Psoas muscle (tissue), 7 donors: ENCODE measurements at regions not wholly inside any gene's neighbourhood (a gene's known extent, or its start where the extent isn't known, plus 50 kb on each side); places are given as distances from the start of the nearest gene placed in this dataset.
"Not testable (repeated sequence)": the region's sequence is repeated elsewhere in the genome, so short reads cannot be mapped to it uniquely, and the experiment has no call there.

Experiments
- ATAC-seq, 4 donors: fragments of 200-7000 bp; cut with Tn5 transposase; one replicate each; pipeline ENCODE4 v1.9.1; 2020; ENCODE audit warnings: moderate library complexity in 3 of 4, mild to moderate bottlenecking in 2 of 4
- DNase-seq, 2 donors: peaks; one replicate each; pipeline ENCODE4 v3.0.0-alpha.2; 2020
- H3K27ac ChIP-seq: fragments of 200-600 bp; one replicate; pipeline ENCODE4 v1.8.0; 2022
- H3K27me3 ChIP-seq, 3 donors: fragments of 200-600 bp in 1 of 3; one replicate each; pipeline versions ENCODE4 v1.6.1 to v1.8.0; 2013 to 2022; ENCODE audit warnings: low read length in 2 of 3, mild to moderate bottlenecking in 2 of 3, moderate library complexity in 1 of 3; ENCODE audit not compliant: insufficient read depth in 3 of 3
- H3K36me3 ChIP-seq, 2 donors: fragments of 200-600 bp in 1 of 2; one replicate each; pipeline versions ENCODE4 v1.6.1 to v1.8.0; 2013 to 2022; ENCODE audit warnings: low read depth in 1 of 2, mild to moderate bottlenecking in 1 of 2, moderate library complexity in 1 of 2; ENCODE audit not compliant: insufficient read depth in 1 of 2
- H3K4me1 ChIP-seq: fragments of 200-600 bp; one replicate; pipeline ENCODE4 v1.8.0; 2022
- H3K4me3 ChIP-seq: fragments of 200-600 bp; one replicate; pipeline ENCODE4 v1.8.0; 2022; ENCODE audit warnings: mild to moderate bottlenecking
- H3K9me3 ChIP-seq: fragments of 200-600 bp; one replicate; pipeline ENCODE4 v1.8.0; 2022
- WGBS, 3 donors: extraction: QIAGEN DNeasy Blood & Tissue Kit; methylation state at CpG; one replicate each; pipeline versions ENCODE4 v1.1.6 to v1.1.7; 2013; 5-methylcytosine and 5-hydroxymethylcytosine counted together
- intact Hi-C, 2 donors: fragments of 100-400 bp; cut with DNase I; formaldehyde crosslinking; loops; one replicate each; pipeline versions ENCODE4 v1.11.0 to v1.14.2; 2022
- TF ChIP-seq, protein P1 (sequence below): fragments of 200-600 bp; IDR thresholded peaks from one replicate; pipeline ENCODE4 v1.8.0; 2022; ENCODE audit warnings: antibody characterized with exemption
- donor health status: healthy with polysubstance abuse.
- donor health status: DM: no; HTN: no; CAD: no; lungs with moderate emphysema.
- donor health status: Bipolar disorder and iron deficiency.
- donor health status: healthy.
- donor health status: DM: yes; HTN: yes; CAD: no.
- donor health status: DM: no; HTN: no; CAD: no.
- donor health status: DM: yes; HTN: yes; CAD: no.

DNA sequence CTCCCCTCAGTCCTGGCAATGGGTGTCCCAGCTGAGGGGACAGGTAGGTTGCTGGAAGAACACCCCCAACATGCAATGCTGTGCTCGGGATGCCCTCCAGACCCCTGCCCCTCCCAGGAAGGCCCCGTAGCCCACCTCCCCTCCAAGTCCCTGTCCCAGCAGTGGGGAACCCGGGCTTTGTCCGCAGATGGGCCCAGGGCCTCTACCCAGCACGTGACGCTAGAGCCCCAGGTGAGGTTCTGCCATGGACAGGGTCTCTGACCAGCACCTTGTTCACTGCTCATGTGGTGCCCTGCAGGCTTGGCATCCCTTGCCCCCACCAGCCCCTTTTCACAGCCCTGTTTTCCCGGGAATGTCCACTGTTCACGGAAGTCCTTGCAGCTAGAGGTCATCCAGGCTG lies 220.0 kb upstream of the SGCG start:
- no peak for DNase-seq
- 94 to 96% (median 94%) methylated on average over 8 of the region's 8 CpGs for WGBS, 3 donors
- ATAC-seq: no peak
- no peak overlapping the region for H3K27ac ChIP-seq
- H3K27me3 ChIP-seq: no peaks in the 10 kb centered on the region
- H3K4me3 ChIP-seq: no peak overlapping the region
- H3K9me3 ChIP-seq: no peaks in the 10 kb centered on the region
- no peaks in the 10 kb centered on the region for H3K36me3 ChIP-seq
- no peaks in the 10 kb centered on the region for H3K4me1 ChIP-seq
- TF ChIP-seq, protein P1, sequence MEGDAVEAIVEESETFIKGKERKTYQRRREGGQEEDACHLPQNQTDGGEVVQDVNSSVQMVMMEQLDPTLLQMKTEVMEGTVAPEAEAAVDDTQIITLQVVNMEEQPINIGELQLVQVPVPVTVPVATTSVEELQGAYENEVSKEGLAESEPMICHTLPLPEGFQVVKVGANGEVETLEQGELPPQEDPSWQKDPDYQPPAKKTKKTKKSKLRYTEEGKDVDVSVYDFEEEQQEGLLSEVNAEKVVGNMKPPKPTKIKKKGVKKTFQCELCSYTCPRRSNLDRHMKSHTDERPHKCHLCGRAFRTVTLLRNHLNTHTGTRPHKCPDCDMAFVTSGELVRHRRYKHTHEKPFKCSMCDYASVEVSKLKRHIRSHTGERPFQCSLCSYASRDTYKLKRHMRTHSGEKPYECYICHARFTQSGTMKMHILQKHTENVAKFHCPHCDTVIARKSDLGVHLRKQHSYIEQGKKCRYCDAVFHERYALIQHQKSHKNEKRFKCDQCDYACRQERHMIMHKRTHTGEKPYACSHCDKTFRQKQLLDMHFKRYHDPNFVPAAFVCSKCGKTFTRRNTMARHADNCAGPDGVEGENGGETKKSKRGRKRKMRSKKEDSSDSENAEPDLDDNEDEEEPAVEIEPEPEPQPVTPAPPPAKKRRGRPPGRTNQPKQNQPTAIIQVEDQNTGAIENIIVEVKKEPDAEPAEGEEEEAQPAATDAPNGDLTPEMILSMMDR: no peak
- intact Hi-C loops: no loop called here

DNA sequence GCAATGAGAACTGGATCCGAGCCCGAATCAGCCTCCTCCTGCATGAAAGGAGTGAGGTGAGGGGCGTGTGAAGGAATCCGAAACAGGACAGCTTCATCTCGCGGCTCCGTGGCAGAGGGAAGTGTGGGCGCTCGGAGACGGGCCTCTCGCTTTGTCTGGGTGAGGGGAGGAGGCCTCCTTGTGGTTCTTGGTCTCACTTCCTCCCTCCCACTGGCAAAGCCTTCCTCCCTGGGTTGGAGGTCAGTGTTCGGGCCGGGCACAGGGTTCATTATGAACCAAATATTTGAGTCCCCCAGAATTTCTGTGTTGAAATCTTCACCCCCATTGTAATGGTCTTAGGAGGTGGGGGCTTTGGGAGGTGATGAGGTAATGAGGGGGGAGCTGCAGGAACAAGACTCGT lies 219.4 kb upstream of the SGCG start:
- intact Hi-C loops, DNase-seq, H3K27ac ChIP-seq, H3K36me3 ChIP-seq, H3K9me3 ChIP-seq, H3K27me3 ChIP-seq, ATAC-seq, H3K4me3 ChIP-seq, H3K4me1 ChIP-seq: not testable (repeated sequence)
- 84 to 95% (median 93%) methylated on average over 9 to 10 of the region's 14 CpGs for WGBS, 3 donors

DNA sequence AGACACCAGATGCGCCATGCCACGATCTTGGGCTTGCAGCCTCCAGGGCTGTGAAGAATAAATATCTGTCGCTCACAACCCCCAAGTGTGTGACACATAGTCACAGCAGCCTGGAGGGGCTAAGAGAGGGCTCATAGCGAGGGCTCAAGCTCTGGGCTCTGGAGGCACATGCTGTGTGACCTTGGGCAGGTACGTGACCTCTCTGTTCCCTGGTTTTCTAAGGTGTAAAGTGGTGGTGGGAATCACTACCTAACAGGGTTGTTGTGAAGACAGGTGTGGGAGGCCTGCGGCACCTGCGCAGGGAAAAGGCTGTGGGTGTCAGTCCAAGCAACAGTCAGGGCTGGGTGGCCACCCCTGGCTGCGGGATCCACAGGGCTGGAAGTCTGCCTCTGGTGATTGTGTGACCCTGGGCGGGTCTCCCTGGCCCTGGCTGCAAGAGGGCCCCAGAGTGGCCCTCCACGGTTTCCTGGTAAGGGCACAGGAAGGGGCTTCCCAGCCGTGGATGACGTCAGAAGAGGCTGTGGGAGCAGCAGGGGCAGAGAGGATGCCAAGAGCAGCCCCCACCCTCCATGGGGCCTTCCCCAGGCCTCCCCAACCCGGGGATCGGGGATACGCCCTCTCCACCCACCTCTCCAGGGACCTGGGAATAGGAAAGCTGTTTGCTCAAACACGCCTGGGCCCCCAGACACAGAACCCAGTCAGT lies 218.8 kb upstream of the SGCG start:
- TF ChIP-seq, protein P1: no peak
- H3K4me1 ChIP-seq: no peaks in the 10 kb centered on the region
- no peak for ATAC-seq
- no peaks in the 10 kb centered on the region for H3K9me3 ChIP-seq
- no peak overlapping the region for H3K4me3 ChIP-seq
- H3K27ac ChIP-seq: no peak overlapping the region
- H3K27me3 ChIP-seq: no peaks in the 10 kb centered on the region
- no peaks in the 10 kb centered on the region for H3K36me3 ChIP-seq
- DNase-seq: no peak
- intact Hi-C loops: no loop called here
- WGBS, 3 donors: 72 to 76% (median 76%) methylated on average over 15 to 16 of the region's 16 CpGs

DNA sequence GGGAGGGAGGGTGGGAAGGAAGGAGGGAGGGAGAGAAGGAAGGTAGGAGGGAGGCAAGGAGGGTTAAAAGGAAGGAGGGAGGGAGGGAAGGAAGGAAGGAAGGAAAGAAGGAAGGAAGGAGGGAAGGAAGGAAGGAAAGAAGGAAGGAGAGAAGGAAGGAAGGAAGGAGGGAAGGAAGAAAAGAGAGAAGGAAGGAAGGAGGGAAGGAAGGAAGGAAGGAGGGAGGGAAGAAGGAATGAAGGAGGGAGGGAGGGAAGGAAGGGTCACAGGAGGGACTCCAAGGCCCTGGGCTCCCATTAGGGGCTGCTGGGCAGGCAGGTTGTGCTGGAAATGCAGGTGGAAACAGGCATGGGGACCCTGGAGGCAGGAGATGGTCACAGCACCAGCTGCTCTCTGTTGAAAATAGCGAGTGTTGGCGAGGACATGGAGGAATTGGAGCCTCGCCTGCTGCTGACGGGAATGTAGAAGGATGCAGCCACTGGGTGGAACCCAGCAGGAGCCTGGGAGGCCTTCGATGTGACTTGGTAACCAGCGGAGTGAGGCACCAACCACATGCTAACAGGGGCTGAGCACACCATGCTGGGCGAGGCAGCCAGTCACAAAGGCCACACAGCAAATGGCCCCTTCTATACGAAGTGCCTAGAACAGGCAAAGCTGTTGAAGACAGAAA lies 217.3 kb upstream of the SGCG start:
- intact Hi-C loops, DNase-seq: not testable (repeated sequence)
- 44 to 57% (median 47%) methylated on average over 8 of the region's 8 CpGs for WGBS, 3 donors

DNA sequence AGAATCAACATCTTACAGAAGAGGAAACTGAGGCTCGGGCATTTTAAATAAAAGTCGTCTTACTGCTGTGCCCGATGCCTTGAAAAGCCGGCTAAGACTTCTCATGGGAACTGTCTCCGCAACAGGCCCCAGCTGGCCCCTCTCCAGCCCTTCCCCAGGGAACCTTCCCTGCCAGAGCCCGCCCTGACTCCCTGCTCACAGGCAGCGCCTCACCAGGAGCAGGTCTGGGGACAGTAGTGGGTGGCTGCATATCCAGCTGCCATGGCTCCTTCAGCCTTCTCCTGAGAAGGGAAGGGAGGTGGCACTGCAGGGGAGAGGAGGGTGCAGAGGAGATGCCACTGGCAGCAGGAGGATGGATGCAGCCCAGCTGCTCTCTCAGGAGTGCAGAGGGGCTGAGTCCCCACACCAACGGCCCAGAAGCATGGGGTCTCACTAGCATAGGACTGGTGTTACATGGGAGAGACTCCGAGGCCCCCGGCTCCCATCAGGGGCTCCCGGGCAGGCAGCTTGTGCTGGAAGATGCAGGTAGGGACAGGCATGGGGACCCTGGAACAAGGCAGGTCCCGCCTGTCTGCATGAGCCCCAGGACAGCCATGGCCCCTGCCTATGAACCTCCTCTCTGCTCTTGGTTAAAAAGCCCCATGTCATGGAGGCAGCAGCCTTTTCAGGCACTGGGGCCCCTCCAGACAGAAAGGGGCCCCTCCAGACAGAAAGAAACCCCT lies 216.4 kb upstream of the SGCG start:
- TF ChIP-seq, protein P1: no peak
- Histone ChIP-seq H3K4me1 (no peaks in the 10 kb centered on the region), H3K27ac (no peak overlapping the region), H3K9me3 (no peaks in the 10 kb centered on the region), H3K36me3 (no peaks in the 10 kb centered on the region), H3K4me3 (no peak overlapping the region), H3K27me3 (no peaks in the 10 kb centered on the region)
- ATAC-seq (no peak), DNase-seq (no peak)
- intact Hi-C loops: no loop called here
- WGBS, 3 donors: 44 to 71% (median 57%) methylated on average over 12 of the region's 12 CpGs

More for the DNA sequence above, 217.3 kb upstream of the SGCG start:
- not testable (repeated sequence) for H3K9me3 ChIP-seq, H3K36me3 ChIP-seq, ATAC-seq, H3K27ac ChIP-seq, H3K4me1 ChIP-seq, H3K4me3 ChIP-seq, H3K27me3 ChIP-seq

DNA sequence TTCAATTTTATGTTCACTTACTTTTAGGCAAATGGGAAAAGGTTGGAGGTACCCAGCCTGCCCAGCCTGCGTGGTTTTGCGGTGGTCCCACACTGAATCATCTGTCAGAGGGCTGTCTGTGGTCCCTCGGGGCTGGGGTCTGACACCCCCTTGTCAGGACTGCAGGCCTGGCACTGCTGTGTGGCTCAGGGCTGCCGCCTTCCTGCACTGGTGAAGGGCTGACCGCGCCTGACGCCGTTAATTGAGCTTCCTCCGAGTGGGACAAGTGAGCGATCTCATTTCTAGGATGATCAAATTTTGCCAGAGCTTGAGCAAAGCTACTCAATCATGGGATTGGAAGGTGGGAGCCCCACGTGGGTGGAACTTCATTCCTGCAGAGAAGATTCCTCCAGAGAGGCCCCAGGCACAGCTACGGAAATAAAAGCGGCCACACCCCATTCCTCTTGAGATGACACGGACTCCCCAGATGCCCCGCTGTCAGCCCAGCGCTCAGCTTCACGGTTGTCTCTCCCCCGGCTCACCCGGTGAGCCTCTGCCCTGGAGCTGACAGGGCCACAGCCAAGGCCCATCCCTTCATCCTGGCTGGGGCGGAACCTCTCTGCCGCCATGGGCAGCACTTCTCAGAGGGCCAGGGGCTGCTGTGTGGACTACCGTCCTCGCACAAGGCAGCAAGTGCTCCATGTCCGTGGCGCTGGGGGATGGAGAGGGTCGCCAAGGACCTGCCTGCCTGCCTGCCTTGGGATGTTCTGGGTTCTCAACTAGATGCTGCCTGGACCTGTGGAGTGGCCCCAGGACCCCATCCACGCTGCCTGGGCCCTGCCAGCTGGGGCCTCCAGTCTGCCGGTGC lies 215.5 kb upstream of the SGCG start:
- intact Hi-C loops, H3K4me1 ChIP-seq, H3K4me3 ChIP-seq, H3K9me3 ChIP-seq, DNase-seq, ATAC-seq, H3K27me3 ChIP-seq, H3K36me3 ChIP-seq, H3K27ac ChIP-seq: not testable (repeated sequence)
- WGBS, 3 donors: 80 to 83% (median 82%) methylated on average over 26 to 28 of the region's 28 CpGs

DNA sequence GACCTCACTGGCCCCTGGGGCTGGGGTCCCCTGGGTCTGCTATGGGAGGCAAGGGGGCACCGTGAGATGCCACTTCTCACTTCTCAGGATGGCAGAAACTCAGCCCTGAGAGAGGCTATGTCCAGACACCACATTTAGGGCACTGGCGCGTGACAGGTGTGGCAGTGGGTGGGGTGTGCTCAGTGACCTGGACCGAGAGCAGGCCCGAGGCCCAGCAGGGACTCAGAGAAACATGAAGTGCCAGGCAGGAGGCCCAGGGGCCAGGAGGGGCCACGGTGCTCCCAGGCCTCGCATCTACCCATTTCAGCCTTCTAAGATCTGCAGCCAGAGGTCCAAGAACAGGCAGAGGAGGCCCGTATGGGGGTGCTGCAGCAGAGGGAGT lies 214.9 kb upstream of the SGCG start:
- H3K4me3 ChIP-seq, H3K9me3 ChIP-seq, H3K27me3 ChIP-seq, intact Hi-C loops, H3K4me1 ChIP-seq, ATAC-seq, H3K36me3 ChIP-seq, H3K27ac ChIP-seq, DNase-seq: not testable (repeated sequence)
- WGBS, 3 donors: 78 to 89% (median 88%) methylated on average over 6 to 7 of the region's 8 CpGs

DNA sequence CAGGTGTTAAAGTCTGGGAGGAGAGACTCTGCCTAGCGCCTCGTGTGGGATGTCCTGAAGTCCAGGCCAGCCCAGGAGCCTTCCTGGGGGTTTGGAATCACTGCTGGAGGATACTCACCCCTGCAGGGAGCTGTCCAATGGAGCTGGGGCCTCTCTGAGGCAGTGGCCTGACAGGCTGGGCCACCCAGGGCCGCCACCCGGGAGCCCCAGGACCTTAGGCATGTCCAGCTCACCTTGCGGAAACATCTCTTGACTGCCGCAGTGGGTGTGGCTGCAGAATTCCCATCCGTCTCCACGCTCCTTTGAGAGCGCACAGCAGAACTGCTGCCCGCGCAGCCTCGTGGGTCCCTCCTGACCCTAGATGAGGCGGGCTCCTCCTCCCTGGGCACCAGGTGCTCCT lies 214.0 kb upstream of the SGCG start:
- ATAC-seq, H3K36me3 ChIP-seq, H3K4me3 ChIP-seq, intact Hi-C loops, H3K9me3 ChIP-seq, DNase-seq, H3K4me1 ChIP-seq, H3K27ac ChIP-seq, H3K27me3 ChIP-seq: not testable (repeated sequence)
- 88 to 93% (median 93%) methylated on average over 13 of the region's 13 CpGs for whole genome bisulfite sequencing, 3 donors
